Keratinocyte (primary cell): ENCODE measurements at regions not wholly inside any gene's neighbourhood (a gene's known extent, or its start where the extent isn't known, plus 50 kb on each side); places are given as distances from the start of the nearest gene placed in this dataset.

Experiments
- EZH2 ChIP-seq: IDR thresholded peaks from one replicate; pipeline ENCODE4 v1.6.1; 2012; ENCODE audit warnings: inconsistent platforms, mild to moderate bottlenecking, low read length, moderate library complexity
- TF ChIP-seq, protein P1 (sequence below), 3 experiments: IDR thresholded peaks in 1 of 3; conservative IDR thresholded peaks in 1 of 3; optimal IDR thresholded peaks in 1 of 3; 2 replicates in 2 of 3; 3 replicates in 1 of 3; pipeline versions ENCODE3 to v1.5.1; 2011; ENCODE audit warnings: low read length in 3 of 3, mild to moderate bottlenecking in 3 of 3, moderate library complexity in 2 of 3, control low read depth in 1 of 3, inconsistent platforms in 1 of 3; ENCODE audit not compliant: insufficient read depth in 2 of 3; ENCODE audit errors: extremely low read depth in 1 of 3

DNA sequence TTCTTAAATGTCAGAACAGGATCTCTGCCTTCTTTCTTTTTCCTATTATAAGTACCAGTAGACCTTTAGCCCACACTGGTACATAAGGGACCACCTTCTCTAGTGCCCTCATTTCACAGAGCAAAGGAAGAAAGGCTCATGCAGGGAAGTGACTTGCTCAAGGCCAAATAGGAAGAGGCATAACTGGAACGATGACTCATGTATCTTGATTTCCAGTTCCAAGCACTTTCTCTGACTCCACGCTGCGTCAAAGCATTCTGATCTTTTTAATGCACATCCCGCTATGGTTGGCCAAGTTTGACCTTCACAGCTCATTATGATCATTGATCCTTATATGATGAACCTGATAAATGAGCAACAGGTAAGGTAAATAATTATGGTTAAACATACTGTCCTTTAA, 542.0 kb downstream of the GBA3 start:
- TF ChIP-seq, protein P1, sequence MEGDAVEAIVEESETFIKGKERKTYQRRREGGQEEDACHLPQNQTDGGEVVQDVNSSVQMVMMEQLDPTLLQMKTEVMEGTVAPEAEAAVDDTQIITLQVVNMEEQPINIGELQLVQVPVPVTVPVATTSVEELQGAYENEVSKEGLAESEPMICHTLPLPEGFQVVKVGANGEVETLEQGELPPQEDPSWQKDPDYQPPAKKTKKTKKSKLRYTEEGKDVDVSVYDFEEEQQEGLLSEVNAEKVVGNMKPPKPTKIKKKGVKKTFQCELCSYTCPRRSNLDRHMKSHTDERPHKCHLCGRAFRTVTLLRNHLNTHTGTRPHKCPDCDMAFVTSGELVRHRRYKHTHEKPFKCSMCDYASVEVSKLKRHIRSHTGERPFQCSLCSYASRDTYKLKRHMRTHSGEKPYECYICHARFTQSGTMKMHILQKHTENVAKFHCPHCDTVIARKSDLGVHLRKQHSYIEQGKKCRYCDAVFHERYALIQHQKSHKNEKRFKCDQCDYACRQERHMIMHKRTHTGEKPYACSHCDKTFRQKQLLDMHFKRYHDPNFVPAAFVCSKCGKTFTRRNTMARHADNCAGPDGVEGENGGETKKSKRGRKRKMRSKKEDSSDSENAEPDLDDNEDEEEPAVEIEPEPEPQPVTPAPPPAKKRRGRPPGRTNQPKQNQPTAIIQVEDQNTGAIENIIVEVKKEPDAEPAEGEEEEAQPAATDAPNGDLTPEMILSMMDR (optimal IDR thresholded peaks at IDR 0.05 in 1 of 3, IDR thresholded peaks at IDR 0.05 in 1 of 3, conservative IDR thresholded peaks at IDR 0.05 in 1 of 3; ENCODE audit: extremely low read depth in 1 of 3, insufficient read depth in 2 of 3, low read length in 3 of 3): no peak
- no peak for TF ChIP-seq EZH2
